WTC11 (cell line): ENCODE measurements at regions not wholly inside any gene's neighbourhood (a gene's known extent, or its start where the extent isn't known, plus 50 kb on each side); places are given as distances from the start of the nearest gene placed in this dataset.

Experiments
- ATAC-seq: fragments of 200-7000 bp; cut with Tn5 transposase; 2 replicates; pipeline ENCODE4 v1.10.0; 2021; ENCODE audit warnings: mild to moderate bottlenecking, moderate library complexity
- CTCF ChIA-PET: fragments of 300-600 bp; sonication (Branson Sonifier 250); formaldehyde crosslinking; loops from one replicate; lab custom pipeline; 2021; ENCODE audit warnings: antibody characterized with exemption; lab: Charles Lee
- POLR2A ChIA-PET: fragments of 350-600 bp; sonication (Branson Sonifier 250); formaldehyde crosslinking; loops from one replicate; lab custom pipeline; 2021; ENCODE audit warnings: antibody characterized with exemption; lab: Charles Lee
- DNase-seq: peaks from one replicate; pipeline ENCODE4 v3.0.0; 2021; ENCODE audit warnings: low spot score
- H3K27ac Mint-ChIP-seq: 2 replicates; pipeline ENCODE4 v1.8.0; 2021; ENCODE audit warnings: mixed read lengths
- H3K27me3 Mint-ChIP-seq: 2 replicates; pipeline ENCODE4 v1.8.0; 2021; ENCODE audit warnings: low read depth, mild to moderate bottlenecking, moderate library complexity, mixed read lengths
- H3K36me3 Mint-ChIP-seq: 2 replicates; pipeline ENCODE4 v1.8.0; 2021; ENCODE audit warnings: mixed read lengths
- H3K4me1 Mint-ChIP-seq: 2 replicates; pipeline ENCODE4 v1.8.0; 2022; ENCODE audit warnings: mixed read lengths
- H3K4me3 Mint-ChIP-seq: 2 replicates; pipeline ENCODE4 v1.8.0; 2021; ENCODE audit warnings: mild to moderate bottlenecking, moderate library complexity, mixed read lengths
- H3K9me3 Mint-ChIP-seq: 2 replicates; pipeline ENCODE4 v1.8.0; 2021; ENCODE audit warnings: mixed read lengths
- GRHL2 ChIP-seq: fragments of 250-450 bp; sonication (Bioruptor Pico); IDR thresholded peaks from 2 replicates; pipeline ENCODE4 v1.8.0; 2022; ENCODE audit warnings: mild to moderate bottlenecking, moderate library complexity; ENCODE audit not compliant: insufficient replicate concordance, severe bottlenecking
- NR2C2 ChIP-seq: sonication (generic); formaldehyde crosslinking; IDR thresholded peaks from 2 replicates; pipeline ENCODE4 v1.8.0; 2022; ENCODE audit warnings: mild to moderate bottlenecking, missing genetic modification reagents
- RELA ChIP-seq: sonication (generic); formaldehyde crosslinking; IDR thresholded peaks from 2 replicates; pipeline ENCODE4 v1.8.1; 2022; ENCODE audit warnings: missing genetic modification reagents, mild to moderate bottlenecking, borderline replicate concordance
- RORB ChIP-seq: fragments of 250-450 bp; sonication (Bioruptor Pico); IDR thresholded peaks from 2 replicates; pipeline ENCODE4 v1.9.0; 2021; ENCODE audit warnings: mild to moderate bottlenecking
- SMAD3 ChIP-seq: sonication (generic); formaldehyde crosslinking; IDR thresholded peaks from 2 replicates; pipeline ENCODE4 v1.8.0; 2022; ENCODE audit warnings: missing genetic modification reagents, mild to moderate bottlenecking, borderline replicate concordance
- TCF7 ChIP-seq: sonication (generic); formaldehyde crosslinking; IDR thresholded peaks from 2 replicates; pipeline ENCODE4 v1.8.0; 2022; ENCODE audit warnings: mild to moderate bottlenecking, low read depth, missing genetic modification reagents, moderate library complexity
- ZNF317 ChIP-seq: sonication (generic); formaldehyde crosslinking; IDR thresholded peaks from 2 replicates; pipeline ENCODE4 v1.8.1; 2023; ENCODE audit warnings: low read depth, mild to moderate bottlenecking, moderate library complexity, missing genetic modification reagents, borderline replicate concordance
- TF ChIP-seq, protein P1 (sequence below): sonication (generic); formaldehyde crosslinking; IDR thresholded peaks from 2 replicates; pipeline ENCODE4 v1.8.1; 2022; ENCODE audit warnings: mild to moderate bottlenecking, missing genetic modification reagents, moderate library complexity, borderline replicate concordance
- TF ChIP-seq, protein P2 (sequence below): sonication (generic); formaldehyde crosslinking; IDR thresholded peaks from 2 replicates; pipeline ENCODE4 v1.8.1; 2022; ENCODE audit warnings: missing genetic modification reagents, borderline replicate concordance
- TF ChIP-seq, protein P3 (sequence below): sonication (generic); formaldehyde crosslinking; IDR thresholded peaks from 2 replicates; pipeline ENCODE4 v1.8.0; 2023; ENCODE audit warnings: mild to moderate bottlenecking, missing genetic modification reagents
- TF ChIP-seq, protein P4 (sequence below): sonication (generic); formaldehyde crosslinking; IDR thresholded peaks from 2 replicates; pipeline ENCODE4 v1.8.1; 2022; ENCODE audit warnings: low read depth, mild to moderate bottlenecking, moderate library complexity, missing genetic modification reagents, borderline replicate concordance
- TF ChIP-seq, protein P5 (sequence below): fragments of 250-450 bp; sonication (Bioruptor Pico); IDR thresholded peaks from 2 replicates; pipeline ENCODE4 v2.1.2; 2022; ENCODE audit warnings: mild to moderate bottlenecking, moderate library complexity
- TF ChIP-seq, protein P6 (sequence below): sonication (generic); formaldehyde crosslinking; IDR thresholded peaks from 2 replicates; pipeline ENCODE4 v1.8.1; 2022; ENCODE audit warnings: mild to moderate bottlenecking, moderate library complexity, missing genetic modification reagents
- TF ChIP-seq, protein P7 (sequence below): sonication (generic); formaldehyde crosslinking; IDR thresholded peaks from 2 replicates; pipeline ENCODE4 v1.8.1; 2023; ENCODE audit warnings: mild to moderate bottlenecking, missing genetic modification reagents

DNA sequence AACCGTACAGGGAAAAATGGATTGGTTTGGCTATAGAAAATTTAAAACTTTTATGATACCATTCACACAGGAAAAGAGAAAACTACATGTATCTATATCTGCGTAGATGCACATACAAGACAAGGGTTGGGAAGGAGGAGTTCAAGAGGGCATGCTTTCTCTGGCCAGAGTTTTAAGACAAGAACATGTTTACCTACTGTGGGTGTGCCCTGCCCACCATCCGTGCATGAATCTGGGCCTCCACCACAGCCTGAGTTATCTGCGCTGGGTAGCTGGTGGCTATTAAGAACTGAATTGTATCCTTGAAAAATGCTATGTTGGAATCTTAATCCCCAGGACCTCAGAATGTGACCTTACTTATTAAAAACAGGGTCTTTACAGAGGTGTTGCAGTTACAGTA lies 151.6 kb downstream of the AASDH start (continued):
- TF ChIP-seq, protein P1, sequence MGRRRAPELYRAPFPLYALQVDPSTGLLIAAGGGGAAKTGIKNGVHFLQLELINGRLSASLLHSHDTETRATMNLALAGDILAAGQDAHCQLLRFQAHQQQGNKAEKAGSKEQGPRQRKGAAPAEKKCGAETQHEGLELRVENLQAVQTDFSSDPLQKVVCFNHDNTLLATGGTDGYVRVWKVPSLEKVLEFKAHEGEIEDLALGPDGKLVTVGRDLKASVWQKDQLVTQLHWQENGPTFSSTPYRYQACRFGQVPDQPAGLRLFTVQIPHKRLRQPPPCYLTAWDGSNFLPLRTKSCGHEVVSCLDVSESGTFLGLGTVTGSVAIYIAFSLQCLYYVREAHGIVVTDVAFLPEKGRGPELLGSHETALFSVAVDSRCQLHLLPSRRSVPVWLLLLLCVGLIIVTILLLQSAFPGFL, result no peak
- TF ChIP-seq ZNF317 (CRISPR knock-in tag), result no peak
- TF ChIP-seq, protein P2, sequence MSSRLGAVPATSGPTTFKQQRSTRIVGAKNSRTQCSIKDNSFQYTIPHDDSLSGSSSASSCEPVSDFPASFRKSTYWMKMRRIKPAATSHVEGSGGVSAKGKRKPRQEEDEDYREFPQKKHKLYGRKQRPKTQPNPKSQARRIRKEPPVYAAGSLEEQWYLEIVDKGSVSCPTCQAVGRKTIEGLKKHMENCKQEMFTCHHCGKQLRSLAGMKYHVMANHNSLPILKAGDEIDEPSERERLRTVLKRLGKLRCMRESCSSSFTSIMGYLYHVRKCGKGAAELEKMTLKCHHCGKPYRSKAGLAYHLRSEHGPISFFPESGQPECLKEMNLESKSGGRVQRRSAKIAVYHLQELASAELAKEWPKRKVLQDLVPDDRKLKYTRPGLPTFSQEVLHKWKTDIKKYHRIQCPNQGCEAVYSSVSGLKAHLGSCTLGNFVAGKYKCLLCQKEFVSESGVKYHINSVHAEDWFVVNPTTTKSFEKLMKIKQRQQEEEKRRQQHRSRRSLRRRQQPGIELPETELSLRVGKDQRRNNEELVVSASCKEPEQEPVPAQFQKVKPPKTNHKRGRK (CRISPR knock-in tag), result no peak
- TF ChIP-seq, protein P3, sequence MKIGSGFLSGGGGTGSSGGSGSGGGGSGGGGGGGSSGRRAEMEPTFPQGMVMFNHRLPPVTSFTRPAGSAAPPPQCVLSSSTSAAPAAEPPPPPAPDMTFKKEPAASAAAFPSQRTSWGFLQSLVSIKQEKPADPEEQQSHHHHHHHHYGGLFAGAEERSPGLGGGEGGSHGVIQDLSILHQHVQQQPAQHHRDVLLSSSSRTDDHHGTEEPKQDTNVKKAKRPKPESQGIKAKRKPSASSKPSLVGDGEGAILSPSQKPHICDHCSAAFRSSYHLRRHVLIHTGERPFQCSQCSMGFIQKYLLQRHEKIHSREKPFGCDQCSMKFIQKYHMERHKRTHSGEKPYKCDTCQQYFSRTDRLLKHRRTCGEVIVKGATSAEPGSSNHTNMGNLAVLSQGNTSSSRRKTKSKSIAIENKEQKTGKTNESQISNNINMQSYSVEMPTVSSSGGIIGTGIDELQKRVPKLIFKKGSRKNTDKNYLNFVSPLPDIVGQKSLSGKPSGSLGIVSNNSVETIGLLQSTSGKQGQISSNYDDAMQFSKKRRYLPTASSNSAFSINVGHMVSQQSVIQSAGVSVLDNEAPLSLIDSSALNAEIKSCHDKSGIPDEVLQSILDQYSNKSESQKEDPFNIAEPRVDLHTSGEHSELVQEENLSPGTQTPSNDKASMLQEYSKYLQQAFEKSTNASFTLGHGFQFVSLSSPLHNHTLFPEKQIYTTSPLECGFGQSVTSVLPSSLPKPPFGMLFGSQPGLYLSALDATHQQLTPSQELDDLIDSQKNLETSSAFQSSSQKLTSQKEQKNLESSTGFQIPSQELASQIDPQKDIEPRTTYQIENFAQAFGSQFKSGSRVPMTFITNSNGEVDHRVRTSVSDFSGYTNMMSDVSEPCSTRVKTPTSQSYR (CRISPR knock-in tag), result no peak
- no peak for TF ChIP-seq RORB (CRISPR knock-in tag)

DNA sequence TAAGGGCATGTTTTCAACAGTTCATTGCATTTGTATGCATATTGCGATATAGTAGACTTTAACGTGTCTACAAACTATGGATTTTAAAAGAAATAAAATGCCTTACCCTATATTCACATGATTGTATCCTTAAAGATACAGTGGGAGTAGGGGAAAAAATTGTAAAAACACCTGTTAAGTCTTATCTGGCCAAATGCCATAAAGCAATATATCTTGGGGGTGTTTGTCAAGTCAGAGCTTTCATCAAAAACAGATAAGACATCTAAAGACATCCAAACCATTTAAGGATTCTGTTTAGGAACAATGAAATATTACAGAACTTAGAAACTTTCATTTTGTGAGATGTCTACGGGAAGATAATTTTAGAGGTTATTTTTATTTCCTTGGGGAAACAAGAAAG lies 152.3 kb downstream of the AASDH start:
- Mint-ChIP-seq H3K4me3 (no peak overlapping the region), H3K36me3 (peaks cover 8% of the 10 kb centered on the region), H3K27ac (no peak overlapping the region), H3K27me3 (no peaks in the 10 kb centered on the region), H3K9me3 (peaks cover 13% of the 10 kb centered on the region), H3K4me1 (no peaks in the 10 kb centered on the region)
- ChIA-PET POLR2A (no interaction called here), CTCF (no interaction called here)
- TF ChIP-seq NR2C2 (CRISPR knock-in tag) (no peak), SMAD3 (CRISPR knock-in tag) (no peak), RELA (CRISPR knock-in tag) (no peak), TCF7 (CRISPR knock-in tag) (no peak), GRHL2 (CRISPR knock-in tag) (no peak)
- TF ChIP-seq, protein P4, sequence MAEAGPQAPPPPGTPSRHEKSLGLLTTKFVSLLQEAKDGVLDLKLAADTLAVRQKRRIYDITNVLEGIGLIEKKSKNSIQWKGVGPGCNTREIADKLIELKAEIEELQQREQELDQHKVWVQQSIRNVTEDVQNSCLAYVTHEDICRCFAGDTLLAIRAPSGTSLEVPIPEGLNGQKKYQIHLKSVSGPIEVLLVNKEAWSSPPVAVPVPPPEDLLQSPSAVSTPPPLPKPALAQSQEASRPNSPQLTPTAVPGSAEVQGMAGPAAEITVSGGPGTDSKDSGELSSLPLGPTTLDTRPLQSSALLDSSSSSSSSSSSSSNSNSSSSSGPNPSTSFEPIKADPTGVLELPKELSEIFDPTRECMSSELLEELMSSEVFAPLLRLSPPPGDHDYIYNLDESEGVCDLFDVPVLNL (CRISPR knock-in tag), result no peak
- TF ChIP-seq, protein P5, sequence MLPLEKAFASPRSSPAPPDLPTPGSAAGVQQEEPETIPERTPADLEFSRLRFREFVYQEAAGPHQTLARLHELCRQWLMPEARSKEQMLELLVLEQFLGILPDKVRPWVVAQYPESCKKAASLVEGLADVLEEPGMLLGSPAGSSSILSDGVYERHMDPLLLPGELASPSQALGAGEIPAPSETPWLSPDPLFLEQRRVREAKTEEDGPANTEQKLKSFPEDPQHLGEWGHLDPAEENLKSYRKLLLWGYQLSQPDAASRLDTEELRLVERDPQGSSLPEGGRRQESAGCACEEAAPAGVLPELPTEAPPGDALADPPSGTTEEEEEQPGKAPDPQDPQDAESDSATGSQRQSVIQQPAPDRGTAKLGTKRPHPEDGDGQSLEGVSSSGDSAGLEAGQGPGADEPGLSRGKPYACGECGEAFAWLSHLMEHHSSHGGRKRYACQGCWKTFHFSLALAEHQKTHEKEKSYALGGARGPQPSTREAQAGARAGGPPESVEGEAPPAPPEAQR, result no peak
- TF ChIP-seq, protein P6, sequence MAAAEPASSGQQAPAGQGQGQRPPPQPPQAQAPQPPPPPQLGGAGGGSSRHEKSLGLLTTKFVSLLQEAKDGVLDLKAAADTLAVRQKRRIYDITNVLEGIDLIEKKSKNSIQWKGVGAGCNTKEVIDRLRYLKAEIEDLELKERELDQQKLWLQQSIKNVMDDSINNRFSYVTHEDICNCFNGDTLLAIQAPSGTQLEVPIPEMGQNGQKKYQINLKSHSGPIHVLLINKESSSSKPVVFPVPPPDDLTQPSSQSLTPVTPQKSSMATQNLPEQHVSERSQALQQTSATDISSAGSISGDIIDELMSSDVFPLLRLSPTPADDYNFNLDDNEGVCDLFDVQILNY, result no peak
- TF ChIP-seq, protein P7, sequence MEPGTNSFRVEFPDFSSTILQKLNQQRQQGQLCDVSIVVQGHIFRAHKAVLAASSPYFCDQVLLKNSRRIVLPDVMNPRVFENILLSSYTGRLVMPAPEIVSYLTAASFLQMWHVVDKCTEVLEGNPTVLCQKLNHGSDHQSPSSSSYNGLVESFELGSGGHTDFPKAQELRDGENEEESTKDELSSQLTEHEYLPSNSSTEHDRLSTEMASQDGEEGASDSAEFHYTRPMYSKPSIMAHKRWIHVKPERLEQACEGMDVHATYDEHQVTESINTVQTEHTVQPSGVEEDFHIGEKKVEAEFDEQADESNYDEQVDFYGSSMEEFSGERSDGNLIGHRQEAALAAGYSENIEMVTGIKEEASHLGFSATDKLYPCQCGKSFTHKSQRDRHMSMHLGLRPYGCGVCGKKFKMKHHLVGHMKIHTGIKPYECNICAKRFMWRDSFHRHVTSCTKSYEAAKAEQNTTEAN, result no peak
- DNase-seq, result no peak
- ATAC-seq, result no peak
